ENCODE measurements at regions not wholly inside any gene's neighbourhood (a gene's known extent, or its start where the extent isn't known, plus 50 kb on each side); places are given as distances from the start of the nearest gene placed in this dataset.

GRCh38 chr4:156606554-156607477 lies 364.8 kb downstream of the PDGFC start:
- TF ChIP-seq CTCF (IDR thresholded peaks at IDR 0.05) (no peak), POLR2A (IDR thresholded peaks at IDR 0.05; ENCODE audit: low read depth) (no peak), POLR2AphosphoS5 (IDR thresholded peaks at IDR 0.05) (no peak)

Measured in esophagus muscularis mucosa (tissue), 3 donors.